Trophoblast cell (in vitro differentiated cells and primary cell): ENCODE measurements at regions not wholly inside any gene's neighbourhood (a gene's known extent, or its start where the extent isn't known, plus 50 kb on each side); places are given as distances from the start of the nearest gene placed in this dataset.

Source experiments
- DNase-seq, 2 donors: peaks; one replicate each; pipeline ENCODE4 v3.0.0-alpha.2; 2016
- H2AFZ ChIP-seq: 2 replicates; pipeline ENCODE4 v1.6.1; 2013; ENCODE audit warnings: low read length, moderate library complexity, mild to moderate bottlenecking; ENCODE audit not compliant: insufficient read depth, poor library complexity
- H2AK5ac ChIP-seq: 2 replicates; pipeline ENCODE4 v1.6.1; 2013; ENCODE audit warnings: mild to moderate bottlenecking, low read length
- H2BK120ac ChIP-seq: 2 replicates; pipeline ENCODE4 v1.6.1; 2013; ENCODE audit warnings: low read length, mild to moderate bottlenecking, moderate library complexity; ENCODE audit not compliant: insufficient read depth, poor library complexity
- H2BK12ac ChIP-seq: 2 replicates; pipeline ENCODE4 v1.6.1; 2013; ENCODE audit warnings: mild to moderate bottlenecking, low read length, moderate library complexity
- H2BK5ac ChIP-seq: 2 replicates; pipeline ENCODE4 v1.6.1; 2013; ENCODE audit warnings: low read length, low read depth, moderate library complexity, mild to moderate bottlenecking; ENCODE audit not compliant: poor library complexity
- H3K14ac ChIP-seq: 2 replicates; pipeline ENCODE4 v1.6.1; 2013; ENCODE audit warnings: mild to moderate bottlenecking, low read length
- H3K18ac ChIP-seq: 2 replicates; pipeline ENCODE4 v1.6.1; 2013; ENCODE audit warnings: mild to moderate bottlenecking, low read length
- H3K23ac ChIP-seq: 2 replicates; pipeline ENCODE4 v1.6.1; 2013; ENCODE audit warnings: low read length
- H3K27ac ChIP-seq: 2 replicates; pipeline ENCODE4 v1.5.1; 2013; ENCODE audit warnings: low read depth, mild to moderate bottlenecking, inconsistent platforms, low read length, moderate library complexity
- H3K27me3 ChIP-seq: 2 replicates; pipeline ENCODE4 v1.6.1; 2013; ENCODE audit warnings: inconsistent platforms, mild to moderate bottlenecking, low read length, moderate library complexity; ENCODE audit not compliant: insufficient read depth
- H3K36me3 ChIP-seq, 2 experiments: 1 replicate in 1 of 2; 2 replicates in 1 of 2; pipeline ENCODE4 v1.6.1; 2013; ENCODE audit warnings: low read length in 2 of 2, mild to moderate bottlenecking in 2 of 2, moderate library complexity in 1 of 2; ENCODE audit not compliant: insufficient read depth in 2 of 2, control insufficient read depth in 1 of 2
- H3K4ac ChIP-seq: 2 replicates; pipeline ENCODE4 v1.6.1; 2013; ENCODE audit warnings: low read depth, mild to moderate bottlenecking, low read length, moderate library complexity
- H3K4me1 ChIP-seq, 2 experiments: 1 replicate in 1 of 2; 2 replicates in 1 of 2; pipeline ENCODE4 v1.6.1; 2013; ENCODE audit warnings: low read length in 2 of 2, mild to moderate bottlenecking in 2 of 2, moderate library complexity in 1 of 2; ENCODE audit not compliant: insufficient read depth in 2 of 2, control insufficient read depth in 1 of 2
- H3K4me2 ChIP-seq: 2 replicates; pipeline ENCODE4 v1.6.1; 2013; ENCODE audit warnings: inconsistent platforms, mild to moderate bottlenecking, low read length, moderate library complexity
- H3K4me3 ChIP-seq: 2 replicates; pipeline ENCODE4 v1.5.1; 2013; ENCODE audit warnings: mild to moderate bottlenecking, low read depth, low read length, inconsistent platforms
- H3K79me1 ChIP-seq: one replicate; pipeline ENCODE4 v1.6.1; 2013; ENCODE audit warnings: low read length
- H3K79me2 ChIP-seq: 2 replicates; pipeline ENCODE4 v1.6.1; 2013; ENCODE audit warnings: low read length, mild to moderate bottlenecking; ENCODE audit not compliant: control insufficient read depth, insufficient read depth, poor library complexity
- H3K9ac ChIP-seq: 2 replicates; pipeline ENCODE4 v1.6.1; 2013; ENCODE audit warnings: mild to moderate bottlenecking, low read length
- H3K9me3 ChIP-seq: 2 replicates; pipeline ENCODE4 v1.6.1; 2013; ENCODE audit warnings: low read depth, mild to moderate bottlenecking, control low read depth, inconsistent platforms, low read length; ENCODE audit not compliant: insufficient read depth
- H4K12ac ChIP-seq: 2 replicates; pipeline ENCODE4 v1.6.1; 2013; ENCODE audit warnings: low read depth, mild to moderate bottlenecking, low read length, moderate library complexity
- H4K8ac ChIP-seq: 2 replicates; pipeline ENCODE4 v1.6.1; 2013; ENCODE audit warnings: low read depth, mild to moderate bottlenecking, low read length, moderate library complexity
- H4K91ac ChIP-seq: one replicate; pipeline ENCODE4 v1.6.1; 2013; ENCODE audit warnings: low read depth, mild to moderate bottlenecking, low read length, moderate library complexity
- WGBS: extraction: QIAGEN DNeasy Blood & Tissue Kit; methylation state at CpG from one replicate; pipeline ENCODE4 v1.1.7; 2013; ENCODE audit warnings: missing lambda C conversion rate; ENCODE audit not compliant: insufficient read length, insufficient coverage; ENCODE audit errors: extremely low coverage; 5-methylcytosine and 5-hydroxymethylcytosine counted together

DNA sequence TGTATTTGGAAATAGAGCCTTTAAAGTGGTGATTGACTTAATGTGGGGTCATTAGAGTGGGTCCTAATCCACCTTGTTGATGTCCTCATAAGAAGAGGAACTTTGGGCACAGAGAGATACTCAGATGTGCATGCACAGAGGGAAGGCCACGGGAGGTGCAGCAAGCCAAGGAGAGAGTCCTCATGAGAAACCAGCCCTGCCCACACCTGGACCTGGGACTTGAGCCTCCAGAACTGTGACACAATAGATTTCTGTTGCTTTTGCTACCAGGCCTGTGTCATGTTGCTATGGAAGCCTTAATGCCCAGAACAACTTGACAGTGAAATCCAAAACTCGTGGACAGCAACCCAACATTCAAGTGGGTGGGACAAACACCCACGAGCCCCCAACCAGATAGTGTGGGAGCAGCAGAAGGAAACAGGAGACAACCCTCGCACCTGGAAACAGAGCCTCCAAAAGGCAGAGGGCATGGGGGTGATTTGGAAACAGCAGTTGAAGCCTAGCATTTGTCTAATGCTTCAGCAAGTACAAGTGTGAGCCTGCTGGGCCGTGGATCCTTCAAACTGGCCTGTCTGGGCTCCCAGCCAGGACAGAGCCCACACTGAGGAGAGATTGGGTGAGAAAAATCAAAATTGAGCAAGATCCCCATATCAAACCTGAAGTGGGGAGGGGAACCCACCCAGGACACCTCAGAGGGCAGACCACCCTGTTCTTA is 201.0 kb upstream of the CST7 start:
- Histone ChIP-seq H3K79me1 (no peaks in the 10 kb centered on the region), H3K27ac (no peak overlapping the region), H3K27me3 (no peaks in the 10 kb centered on the region), H4K8ac (no peak overlapping the region), H2BK120ac (no peak overlapping the region), H3K18ac (no peak overlapping the region), H3K23ac (no peak overlapping the region), H2BK5ac (no peak overlapping the region), H3K4ac (no peak overlapping the region), H3K4me3 (no peak overlapping the region), H2AFZ (no peak overlapping the region), H2BK12ac (no peak overlapping the region), H3K79me2 (no peaks in the 10 kb centered on the region), H3K4me1 (no peaks in the 10 kb centered on the region), H3K14ac (no peak overlapping the region), H3K4me2 (no peak overlapping the region), H3K9me3 (peaks cover 2% of the 10 kb centered on the region), H3K9ac (no peak overlapping the region), H2AK5ac (no peak overlapping the region), H4K91ac (no peak overlapping the region), H3K36me3 (no peaks in the 10 kb centered on the region), H4K12ac (no peak overlapping the region)
- no peak for DNase-seq
- no CpG with 5 or more reads among the region's 5 CpGs for WGBS

- no peak overlapping the region for H3K18ac ChIP-seq
- no peak overlapping the region for H4K91ac ChIP-seq
- no peaks in the 10 kb centered on the region for H3K9me3 ChIP-seq
- WGBS: no CpG with 5 or more reads among the region's 4 CpGs
- H3K27ac ChIP-seq: no peak overlapping the region
- no peak for DNase-seq
- no peak overlapping the region for H3K4ac ChIP-seq
- no peak overlapping the region for H2BK12ac ChIP-seq
- H3K9ac ChIP-seq: no peak overlapping the region
- H2BK120ac ChIP-seq: no peak overlapping the region
- no peaks in the 10 kb centered on the region for H3K36me3 ChIP-seq
- no peaks in the 10 kb centered on the region for H3K79me1 ChIP-seq
- no peak overlapping the region for H3K23ac ChIP-seq
- H4K8ac ChIP-seq: no peak overlapping the region
- H3K79me2 ChIP-seq: no peaks in the 10 kb centered on the region
- no peak overlapping the region for H3K4me3 ChIP-seq
- no peak overlapping the region for H2AK5ac ChIP-seq
- H4K12ac ChIP-seq: no peak overlapping the region
- H3K27me3 ChIP-seq: no peaks in the 10 kb centered on the region
- no peak overlapping the region for H3K14ac ChIP-seq
- no peak overlapping the region for H3K4me2 ChIP-seq
- no peaks in the 10 kb centered on the region for H3K4me1 ChIP-seq
- no peak overlapping the region for H2BK5ac ChIP-seq
- H2AFZ ChIP-seq: no peak overlapping the region
These were observed 197.5 kb upstream of the CST7 start for GRCh38 chr20:24751551-24751950.

- no peak overlapping the region for H4K91ac ChIP-seq
- no CpG with 5 or more reads among the region's 6 CpGs for WGBS
These were observed 196.5 kb upstream of the CST7 start for GRCh38 chr20:24752612-24753011.

GRCh38 chr20:24753130-24753529 is 195.9 kb upstream of the CST7 start:
- H3K27me3 ChIP-seq: no peaks in the 10 kb centered on the region
- no peaks in the 10 kb centered on the region for H3K4me1 ChIP-seq

More at GRCh38 chr20:24752612-24753011, 196.5 kb upstream of the CST7 start:
- no peak overlapping the region for H2BK120ac ChIP-seq
- no peak overlapping the region for H3K4me2 ChIP-seq
- no peaks in the 10 kb centered on the region for H3K79me2 ChIP-seq
- DNase-seq: no peak
- no peak overlapping the region for H3K14ac ChIP-seq
- H3K4ac ChIP-seq: no peak overlapping the region
- no peaks in the 10 kb centered on the region for H3K36me3 ChIP-seq
- no peak overlapping the region for H3K9ac ChIP-seq
- no peaks in the 10 kb centered on the region for H3K4me1 ChIP-seq
- H3K4me3 ChIP-seq: no peak overlapping the region
- no peaks in the 10 kb centered on the region for H3K9me3 ChIP-seq
- no peak overlapping the region for H2BK12ac ChIP-seq
- H4K8ac ChIP-seq: no peak overlapping the region
- no peak overlapping the region for H3K27ac ChIP-seq
- H3K27me3 ChIP-seq: no peaks in the 10 kb centered on the region
- H2AK5ac ChIP-seq: no peak overlapping the region
- no peak overlapping the region for H2BK5ac ChIP-seq
- H3K79me1 ChIP-seq: no peaks in the 10 kb centered on the region
- H2AFZ ChIP-seq: no peak overlapping the region
- H4K12ac ChIP-seq: no peak overlapping the region
- no peak overlapping the region for H3K23ac ChIP-seq
- no peak overlapping the region for H3K18ac ChIP-seq

More at GRCh38 chr20:24753130-24753529, 195.9 kb upstream of the CST7 start:
- no peaks in the 10 kb centered on the region for H3K79me1 ChIP-seq
- no peak overlapping the region for H2AK5ac ChIP-seq
- no peak overlapping the region for H2BK5ac ChIP-seq
- no peak overlapping the region for H3K9ac ChIP-seq
- no peaks in the 10 kb centered on the region for H3K36me3 ChIP-seq
- no peaks in the 10 kb centered on the region for H3K9me3 ChIP-seq
- no peak overlapping the region for H4K12ac ChIP-seq
- no peaks in the 10 kb centered on the region for H3K79me2 ChIP-seq
- H4K8ac ChIP-seq: no peak overlapping the region
- H2BK120ac ChIP-seq: no peak overlapping the region
- H3K14ac ChIP-seq: no peak overlapping the region
- H3K23ac ChIP-seq: no peak overlapping the region
- H4K91ac ChIP-seq: no peak overlapping the region
- no peak overlapping the region for H3K4ac ChIP-seq
- H3K4me3 ChIP-seq: no peak overlapping the region
- H3K18ac ChIP-seq: no peak overlapping the region
- H2BK12ac ChIP-seq: no peak overlapping the region
- no peak overlapping the region for H2AFZ ChIP-seq
- DNase-seq: no peak
- whole genome bisulfite sequencing: no CpG with 5 or more reads among the region's 4 CpGs
- no peak overlapping the region for H3K4me2 ChIP-seq
- H3K27ac ChIP-seq: no peak overlapping the region
